GM13976 (cell line): ENCODE measurements at regions not wholly inside any gene's neighbourhood (a gene's known extent, or its start where the extent isn't known, plus 50 kb on each side); places are given as distances from the start of the nearest gene placed in this dataset.

Source experiments
- DNase-seq: peaks from one replicate; pipeline ENCODE4 v3.0.0; 2012; ENCODE audit warnings: low spot score
- CTCF ChIP-seq: IDR thresholded peaks from 2 replicates; pipeline ENCODE4 v1.5.1; 2012; ENCODE audit warnings: borderline replicate concordance, mild to moderate bottlenecking; ENCODE audit not compliant: insufficient read depth; ENCODE audit errors: extremely low read depth, missing control alignments, control extremely low read depth
- in situ Hi-C: fragments of 300-500 bp; cut with MboI; formaldehyde crosslinking; loops from one replicate; pipeline ENCODE4 v1.12.0; 2022; ENCODE audit warnings: low sequenced_read_pairs, mixed read lengths, inconsistent platforms; ENCODE audit not compliant: unreplicated experiment

- in situ Hi-C loops, result no loop called here
- DNase-seq, result no peak
- no peak for TF ChIP-seq CTCF
Observed at GRCh38 chr12:46958599-46959290, 120.7 kb upstream of the PCED1B start.

GRCh38 chr12:46959502-46959901, 119.9 kb upstream of the PCED1B start:
- TF ChIP-seq CTCF, result no peak
- DNase-seq, result no peak
- in situ Hi-C loops, result no loop called here

GRCh38 chr12:46960681-46961080, 118.7 kb upstream of the PCED1B start:
- no peak for DNase-seq
- in situ Hi-C loops, result no loop called here
- no peak for TF ChIP-seq CTCF

- DNase-seq, result no peak
- no peak for TF ChIP-seq CTCF
- in situ Hi-C loops, result no loop called here
Observed at GRCh38 chr12:46963191-46963590, 116.2 kb upstream of the PCED1B start.

GRCh38 chr12:46963977-46964971, 115.1 kb upstream of the PCED1B start:
- no peak for TF ChIP-seq CTCF
- no peak for DNase-seq
- in situ Hi-C loops, result no loop called here

GRCh38 chr12:46965137-46965536, 114.3 kb upstream of the PCED1B start:
- in situ Hi-C loops, result no loop called here
- TF ChIP-seq CTCF, result no peak
- no peak for DNase-seq
